ENCODE measurements at regions not wholly inside any gene's neighbourhood (a gene's known extent, or its start where the extent isn't known, plus 50 kb on each side); places are given as distances from the start of the nearest gene placed in this dataset.

DNA sequence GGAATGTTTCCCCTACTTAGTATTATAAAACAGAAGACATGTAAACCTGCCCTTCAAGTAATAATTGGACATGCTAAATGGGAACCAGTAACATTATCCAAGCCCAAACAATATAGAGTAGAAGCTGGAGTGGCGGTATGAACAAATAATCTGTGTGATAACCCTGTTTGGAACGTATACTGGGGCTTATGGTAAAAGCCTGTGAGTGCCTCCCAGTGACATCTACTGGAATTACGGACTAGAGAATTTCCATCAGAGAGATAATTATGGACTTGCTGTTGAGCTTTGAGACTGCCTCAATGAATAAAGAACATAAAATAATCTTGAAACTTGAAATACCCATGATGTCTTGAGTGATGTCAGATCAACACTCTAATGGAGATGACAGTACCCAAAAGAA lies 406.3 kb upstream of the GRIA3 start:
- ATAC-seq (no peak), DNase-seq (no peak)

DNA sequence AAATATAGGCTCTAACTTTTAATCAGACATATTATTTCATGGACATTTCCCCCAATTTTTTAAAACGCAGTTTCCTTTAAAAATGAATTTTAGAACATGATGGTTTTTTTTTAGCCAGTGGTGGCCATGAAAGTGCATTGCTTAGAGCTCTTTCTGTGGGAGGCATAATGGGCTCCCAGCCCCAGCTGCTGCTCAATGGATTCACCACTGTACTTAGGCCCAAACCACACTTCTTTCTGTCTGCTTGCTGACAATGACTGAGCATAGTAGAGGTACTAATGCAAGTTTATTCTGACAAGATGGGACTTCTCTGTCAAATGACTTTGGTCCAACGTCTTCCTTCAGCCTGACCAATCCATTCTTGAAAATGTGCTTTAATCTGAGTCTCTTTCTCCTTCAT lies 400.2 kb upstream of the GRIA3 start:
- no peak for ATAC-seq
- DNase-seq: no peak

DNA sequence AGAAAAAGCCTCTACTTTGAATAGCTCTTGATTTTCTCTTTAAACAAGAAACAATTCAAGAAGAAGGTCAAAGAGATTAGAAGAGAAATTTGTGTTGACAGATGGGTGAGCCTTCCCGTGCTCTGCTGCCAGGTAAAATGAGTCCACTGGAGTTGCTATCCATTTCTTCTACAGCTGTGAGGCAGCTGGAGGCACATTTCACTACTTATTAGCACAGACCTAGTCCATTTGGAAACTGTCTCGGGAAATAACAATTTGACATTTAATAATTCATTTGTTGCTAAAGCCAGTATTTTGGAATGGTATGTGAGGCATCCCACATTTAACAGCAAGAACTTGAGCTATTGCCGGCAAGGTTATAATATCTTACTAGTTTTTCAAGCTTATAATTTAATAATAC lies 396.8 kb upstream of the GRIA3 start:
- DNase-seq: no peak
- ATAC-seq: no peak

DNA sequence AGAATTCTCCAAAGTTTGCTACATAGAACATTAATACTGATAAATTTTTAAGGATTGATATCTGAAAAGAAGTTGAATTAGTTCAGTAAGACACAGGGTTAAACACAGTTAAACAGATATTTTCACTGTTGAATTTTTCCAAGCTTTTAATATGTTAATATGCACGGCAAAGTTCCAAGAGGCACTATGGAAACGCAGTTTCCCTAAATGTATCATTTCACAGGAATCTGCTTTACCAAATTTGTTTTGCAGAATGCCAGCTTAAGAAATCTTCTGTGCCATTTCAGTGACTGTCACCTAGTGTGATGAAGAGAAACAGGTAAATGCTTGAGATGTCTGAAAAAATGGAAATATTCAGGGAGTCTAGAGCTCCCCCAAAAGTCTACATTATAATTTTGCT lies 395.9 kb upstream of the GRIA3 start:
- DNase-seq (no peak), ATAC-seq (no peak)

DNA sequence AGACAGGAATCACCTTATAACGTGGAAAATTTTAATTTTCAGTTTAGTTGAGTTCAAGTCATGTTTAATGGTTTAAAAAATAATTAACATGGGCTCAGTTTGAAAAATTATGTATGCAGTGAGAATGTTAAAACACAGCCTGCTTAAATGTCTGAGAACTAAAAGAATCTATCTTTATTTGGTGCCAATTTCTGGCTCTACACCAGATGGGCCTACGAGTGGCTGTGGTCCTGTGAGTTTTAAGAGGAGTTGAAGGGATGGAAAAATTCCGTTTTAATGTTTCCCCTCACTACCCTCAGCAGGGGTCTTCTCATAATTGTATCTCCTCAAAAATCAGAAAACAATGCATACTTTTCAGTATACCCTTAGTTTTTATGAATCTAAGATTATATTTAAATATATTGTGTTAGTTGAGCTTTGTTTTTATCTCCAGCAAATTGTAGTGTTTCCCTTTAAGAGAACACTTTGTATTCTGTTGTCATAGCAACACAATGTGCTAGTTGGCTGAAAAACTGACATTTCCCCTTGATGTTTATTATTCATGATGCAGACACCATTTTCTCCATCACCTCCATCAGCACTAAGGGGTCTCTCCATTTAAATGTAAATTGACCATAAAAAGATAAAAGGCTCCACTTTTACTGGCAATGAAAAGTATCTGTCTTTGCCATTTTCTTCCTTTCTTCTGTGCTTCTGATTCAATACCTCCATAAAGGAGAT lies 393.5 kb upstream of the GRIA3 start:
- DNase-seq (no peak), ATAC-seq (no peak)

DNA sequence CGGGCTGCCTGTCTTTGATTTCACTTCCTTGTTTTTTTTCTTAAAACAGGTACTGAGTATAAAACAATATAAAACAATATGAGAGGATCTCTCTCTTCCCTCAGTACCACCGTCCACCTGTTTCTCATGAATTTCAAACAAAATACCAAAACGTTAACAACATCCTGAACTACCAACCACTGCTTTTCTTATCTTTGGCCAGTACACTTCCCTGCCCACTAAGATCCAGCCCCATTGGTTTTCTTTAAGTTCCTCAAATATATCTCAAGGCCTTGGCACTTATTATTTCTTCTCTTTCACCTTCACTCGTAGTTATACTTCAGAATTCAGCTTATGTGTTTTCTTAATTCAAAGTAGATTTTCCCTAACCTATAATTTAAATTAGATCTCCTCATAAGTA lies 370.2 kb upstream of the GRIA3 start:
- ATAC-seq (no peak), DNase-seq (no peak)

DNA sequence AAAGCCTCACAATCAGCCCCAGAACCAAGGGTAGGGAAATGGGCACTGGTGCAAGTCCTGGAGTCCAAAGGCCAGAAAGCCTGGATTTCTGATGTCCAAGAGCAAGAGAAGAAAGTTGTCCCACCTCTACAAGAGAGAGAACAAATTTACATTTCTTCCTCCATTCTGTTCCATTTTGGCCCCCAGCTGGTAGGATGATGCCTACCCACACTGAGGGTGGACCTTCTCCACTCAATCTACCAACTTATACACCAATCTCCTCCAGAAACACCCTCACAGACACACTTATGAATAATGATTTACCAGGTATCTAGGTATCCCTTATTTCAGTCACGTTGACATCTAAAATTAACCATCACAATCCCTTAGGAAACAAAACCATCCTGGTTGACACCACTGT lies 367.8 kb upstream of the GRIA3 start:
- DNase-seq (no peak), ATAC-seq (no peak)

DNA sequence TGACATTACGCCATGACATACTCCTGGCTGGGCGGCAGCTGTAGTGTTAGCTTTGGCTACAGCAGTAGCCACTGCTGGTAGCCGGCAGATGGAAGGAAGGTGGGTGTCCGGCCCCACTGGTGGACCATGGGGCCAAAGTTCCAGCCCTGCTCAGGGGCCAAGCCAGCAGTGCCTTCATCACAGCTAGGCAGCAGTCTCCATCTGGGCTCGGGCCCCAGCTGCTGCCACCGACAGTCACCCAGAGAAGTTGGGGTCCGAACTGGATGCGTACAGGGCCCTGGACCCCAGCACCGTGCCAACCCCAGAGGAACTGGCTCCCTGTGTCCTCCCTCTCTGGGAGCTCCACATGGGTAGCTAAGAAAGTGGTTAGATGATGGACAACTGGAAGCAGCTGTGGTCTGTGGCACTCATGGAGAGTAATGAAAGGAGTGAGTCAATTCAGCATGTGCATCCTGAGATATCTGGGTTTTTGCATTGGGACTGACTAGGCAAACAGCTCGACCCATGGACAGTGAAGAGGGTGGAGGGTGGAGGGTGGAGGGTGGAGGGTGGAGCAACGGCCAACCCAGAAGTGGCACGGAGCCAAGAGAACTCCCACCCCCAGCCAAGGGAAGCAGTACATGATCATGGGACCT lies 366.6 kb upstream of the GRIA3 start:
- ATAC-seq: no peak

DNA sequence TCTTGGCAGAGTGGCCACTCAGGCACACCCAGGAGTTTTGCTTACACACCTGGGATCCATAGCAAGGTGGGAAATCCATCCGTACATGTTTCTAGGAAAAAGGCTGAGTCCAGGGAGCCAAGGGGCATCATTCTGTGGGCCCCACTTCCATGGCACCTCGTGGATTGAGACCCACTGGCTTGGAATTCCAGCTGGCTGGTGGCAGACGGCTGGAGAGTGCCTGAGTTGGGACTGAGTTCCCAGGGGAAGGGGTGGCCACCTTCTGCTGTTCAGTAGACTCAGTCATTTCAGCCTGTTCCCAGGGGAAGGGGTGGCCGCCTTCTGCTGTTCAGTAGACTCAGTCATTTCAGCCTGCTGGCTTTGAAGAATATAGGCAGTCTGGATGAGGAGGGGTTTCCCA lies 366.0 kb upstream of the GRIA3 start:
- no peak for ATAC-seq
- DNase-seq: no peak

More for the DNA sequence above, 366.6 kb upstream of the GRIA3 start:
- DNase-seq: no peak

DNA sequence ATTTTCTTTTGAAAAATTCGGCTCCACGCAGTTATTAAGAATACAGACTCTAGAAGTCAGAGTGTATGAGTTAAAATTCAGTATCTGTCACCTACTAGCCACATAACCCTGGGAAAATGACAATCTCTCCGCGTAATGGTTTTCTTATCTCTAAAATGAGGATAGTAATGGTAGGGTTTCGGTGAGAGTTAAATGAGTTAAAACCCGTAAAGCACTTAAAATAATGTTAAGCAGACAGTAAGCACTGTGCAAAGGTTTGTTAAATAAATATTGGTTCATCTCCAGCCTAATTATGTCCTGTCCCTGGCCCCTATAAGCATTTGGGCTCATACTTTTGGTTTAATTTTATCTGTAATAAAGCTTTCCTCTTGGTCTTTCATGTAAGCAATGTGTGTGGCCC lies 350.8 kb upstream of the GRIA3 start:
- no peak for ATAC-seq
- DNase-seq: no peak

DNA sequence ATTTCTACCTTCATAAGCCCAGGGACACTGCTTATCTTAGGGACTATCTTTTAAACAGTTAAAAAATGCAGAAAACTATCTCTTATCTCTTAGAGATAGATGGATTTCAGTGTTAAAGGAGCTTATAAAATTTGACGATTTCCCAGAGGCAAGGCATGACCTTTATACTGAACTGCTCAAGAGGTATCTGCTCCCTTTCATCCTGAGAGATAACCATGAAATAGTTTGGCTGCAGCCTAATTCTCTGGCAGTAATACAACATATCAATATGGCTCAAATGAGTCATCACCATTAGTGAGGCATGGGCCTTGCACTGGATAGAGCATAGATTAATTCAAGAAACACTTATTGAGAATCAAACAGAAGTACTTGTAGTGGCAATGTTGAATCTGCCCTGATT lies 348.2 kb upstream of the GRIA3 start:
- ATAC-seq (no peak), DNase-seq (no peak)

DNA sequence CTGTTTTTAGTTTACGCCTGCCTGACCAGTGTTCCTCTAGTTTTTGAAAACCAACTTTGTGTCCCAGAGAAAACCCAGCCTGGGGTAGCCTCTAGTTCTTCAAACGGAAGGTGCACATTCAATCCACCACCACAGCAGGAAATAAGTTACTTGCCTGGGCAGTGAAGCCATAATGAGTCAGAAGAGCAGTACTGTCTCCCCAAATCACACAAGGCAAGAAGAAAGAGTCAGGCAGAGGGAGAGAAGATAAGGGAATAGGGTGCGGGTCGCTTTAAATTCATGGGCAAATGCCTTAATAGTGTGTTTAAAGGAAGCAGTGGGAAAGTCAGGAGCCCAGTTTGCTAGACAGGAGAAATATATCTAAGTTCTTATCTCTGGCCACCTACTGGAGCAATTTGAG lies 333.8 kb upstream of the GRIA3 start:
- ATAC-seq (no peak), DNase-seq (no peak)

DNA sequence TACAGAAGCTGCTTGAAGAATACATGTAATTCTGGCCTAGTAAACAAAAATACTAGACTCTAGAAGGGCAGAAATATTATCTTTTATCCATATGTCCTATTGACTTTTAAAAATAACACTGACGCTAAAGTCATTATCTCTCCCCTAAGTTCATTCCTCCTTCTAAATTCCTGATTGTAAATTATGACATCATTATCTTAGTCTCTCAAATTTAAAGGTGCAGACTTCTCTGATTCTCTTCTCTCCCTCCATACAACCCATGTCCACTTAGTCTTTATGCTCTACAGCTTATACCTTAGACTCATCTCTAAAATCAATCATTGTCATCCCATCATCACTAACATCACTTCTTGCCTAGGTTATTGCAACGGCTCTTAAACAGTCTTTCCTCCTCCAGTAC lies 327.9 kb upstream of the GRIA3 start:
- ATAC-seq (no peak), DNase-seq (no peak)

DNA sequence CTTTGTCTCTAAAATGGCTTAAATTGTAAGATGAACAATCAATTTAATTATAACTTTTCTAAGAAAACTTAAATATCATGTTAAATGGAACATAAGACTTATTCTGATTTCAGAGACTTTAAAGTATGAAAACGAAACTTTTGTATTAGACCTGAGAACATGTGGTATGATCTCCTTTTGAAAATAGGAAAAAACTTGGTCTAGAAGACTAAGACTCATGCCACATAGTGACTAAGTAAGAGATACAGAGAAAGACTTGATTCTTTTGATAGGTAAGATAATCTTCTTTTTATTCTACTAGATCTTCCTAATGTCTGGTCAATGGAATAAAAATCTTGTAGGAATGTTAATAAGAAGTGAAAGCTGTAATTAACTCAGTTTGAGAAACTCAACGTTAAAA lies 326.3 kb upstream of the GRIA3 start:
- ATAC-seq (no peak), DNase-seq (no peak)

DNA sequence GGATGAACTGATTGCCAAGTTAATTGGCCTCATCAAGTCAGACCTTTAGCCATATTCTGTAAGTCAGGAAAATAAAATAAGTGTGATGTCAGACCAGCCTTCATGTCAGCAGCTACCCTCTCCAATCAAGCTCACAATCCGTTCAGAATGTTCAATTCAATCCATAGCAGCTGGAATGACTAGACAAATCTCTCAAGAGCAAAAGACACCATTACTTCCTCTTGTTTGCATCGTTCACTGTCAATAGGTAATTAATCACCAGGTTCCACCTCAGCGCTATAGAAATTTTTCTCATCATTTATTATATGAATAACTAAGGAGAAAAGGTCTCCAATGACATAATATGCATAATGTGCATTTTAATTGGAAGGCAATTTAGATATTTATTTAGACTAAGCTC lies 321.0 kb upstream of the GRIA3 start:
- ATAC-seq: no peak
- no peak for DNase-seq

DNA sequence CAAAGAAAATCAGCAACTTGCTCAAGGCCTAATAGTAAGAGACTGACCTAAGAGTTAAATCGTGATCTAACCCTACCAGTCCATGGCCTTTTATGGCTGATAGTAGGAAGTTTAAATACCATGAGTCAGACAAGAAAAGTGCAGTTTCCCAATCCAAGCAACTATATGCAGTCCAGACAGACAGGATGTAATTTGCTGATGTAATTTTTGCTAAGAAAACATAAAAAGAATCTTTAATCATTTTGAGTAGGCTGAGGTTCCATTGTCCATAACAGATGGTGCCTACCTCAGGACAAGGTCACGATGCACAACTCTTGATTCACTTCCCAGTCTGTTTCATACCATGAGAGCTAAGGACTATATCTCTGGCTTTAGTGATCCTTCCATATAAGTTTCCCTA lies 317.5 kb upstream of the GRIA3 start:
- no peak for ATAC-seq

DNA sequence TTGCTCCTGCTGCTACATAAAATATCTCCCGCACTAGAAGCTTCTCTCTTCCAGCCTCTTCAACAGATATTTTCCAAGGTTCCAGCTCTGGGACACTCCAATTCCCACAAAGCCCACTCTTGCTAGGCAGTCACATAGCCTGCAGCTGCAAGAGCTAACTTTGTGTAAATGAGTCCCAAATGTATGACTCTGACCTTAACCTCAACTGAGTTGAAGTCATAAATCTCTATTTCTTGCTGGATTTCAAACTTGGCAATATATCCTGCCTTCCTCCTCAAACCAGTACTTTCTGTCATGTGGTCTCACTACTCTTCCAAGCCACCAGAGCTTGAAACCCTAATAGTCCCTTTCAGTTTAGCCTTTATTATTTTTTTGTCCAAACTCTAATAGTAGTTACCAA lies 315.4 kb upstream of the GRIA3 start:
- ATAC-seq (no peak), DNase-seq (no peak)

More for the DNA sequence above, 317.5 kb upstream of the GRIA3 start:
- DNase-seq: no peak

DNA sequence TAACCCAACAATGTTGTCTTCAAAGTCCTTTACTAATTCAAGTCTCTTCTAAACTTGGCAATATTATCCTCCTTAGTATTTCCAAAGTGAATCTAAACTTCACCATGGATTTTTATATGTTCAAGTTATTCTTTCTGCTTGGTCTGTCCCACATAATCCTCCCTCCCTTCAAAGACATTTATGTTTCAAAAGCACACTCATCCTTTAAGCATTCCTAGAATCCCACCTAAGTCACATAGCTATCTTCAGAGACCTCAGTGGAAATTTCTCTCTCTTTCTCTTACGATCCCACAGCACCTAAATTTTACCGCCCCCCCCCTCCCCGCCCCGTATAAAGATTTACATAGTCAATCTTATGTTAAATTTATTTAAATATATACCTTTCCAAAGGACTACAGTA lies 314.9 kb upstream of the GRIA3 start:
- ATAC-seq: no peak
- no peak for DNase-seq

DNA sequence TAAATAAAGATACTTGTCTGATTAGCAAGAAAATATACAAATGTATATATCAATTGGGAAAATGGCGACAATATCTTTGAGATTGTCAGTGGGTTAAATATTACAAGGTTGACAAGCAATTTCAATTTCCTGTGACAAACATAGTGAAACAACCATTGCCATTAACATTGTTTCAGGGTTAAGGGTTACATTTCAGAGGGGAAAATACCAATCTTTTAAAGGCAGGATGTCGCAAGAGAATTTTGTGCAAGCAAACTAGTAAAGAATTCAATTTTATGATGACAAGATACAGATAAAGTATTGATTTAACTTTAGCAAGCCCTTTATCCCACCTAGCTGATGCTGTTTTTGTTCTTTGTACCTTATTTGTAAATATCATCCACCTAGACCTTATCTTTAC lies 305.8 kb upstream of the GRIA3 start:
- DNase-seq (no peak), ATAC-seq (no peak)

DNA sequence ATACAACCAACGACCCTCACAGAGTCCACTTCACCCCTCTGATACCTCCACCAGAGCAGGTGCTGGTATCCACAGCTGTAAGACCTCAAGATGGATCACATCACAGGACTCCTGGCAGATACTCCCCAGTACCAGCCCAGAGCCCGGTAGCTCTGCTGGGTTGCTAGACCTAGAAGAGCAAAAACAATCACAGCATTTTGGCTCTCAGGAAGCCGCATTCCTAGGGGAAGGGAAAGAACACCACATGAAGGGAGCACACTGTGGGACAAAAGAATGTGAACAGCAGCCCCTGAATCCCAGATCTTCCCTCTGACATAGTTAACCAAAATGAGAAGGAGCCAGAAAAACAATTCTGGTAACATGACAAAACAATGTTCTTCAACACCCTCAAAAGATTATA lies 303.1 kb upstream of the GRIA3 start:
- DNase-seq: no peak
- no peak for ATAC-seq

DNA sequence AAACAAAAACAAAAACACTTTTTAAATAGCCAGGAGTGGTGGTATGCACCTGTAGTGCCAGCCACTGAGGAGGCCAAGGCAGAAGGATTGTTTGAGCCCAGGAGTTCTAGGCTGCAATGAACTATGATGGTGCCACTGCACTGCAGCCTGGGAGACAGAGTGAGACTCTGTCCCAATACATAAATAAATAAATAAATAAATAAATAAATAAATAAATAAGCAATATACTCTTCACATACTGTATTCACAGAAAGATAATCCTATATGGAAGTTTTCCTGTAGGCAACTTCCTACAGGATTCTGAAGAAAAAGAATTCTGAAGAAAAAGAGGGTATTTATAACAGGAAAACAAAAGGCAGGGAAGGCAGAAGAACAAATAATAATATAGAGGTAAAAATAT lies 293.3 kb upstream of the GRIA3 start:
- no peak for ATAC-seq
- DNase-seq: no peak

DNA sequence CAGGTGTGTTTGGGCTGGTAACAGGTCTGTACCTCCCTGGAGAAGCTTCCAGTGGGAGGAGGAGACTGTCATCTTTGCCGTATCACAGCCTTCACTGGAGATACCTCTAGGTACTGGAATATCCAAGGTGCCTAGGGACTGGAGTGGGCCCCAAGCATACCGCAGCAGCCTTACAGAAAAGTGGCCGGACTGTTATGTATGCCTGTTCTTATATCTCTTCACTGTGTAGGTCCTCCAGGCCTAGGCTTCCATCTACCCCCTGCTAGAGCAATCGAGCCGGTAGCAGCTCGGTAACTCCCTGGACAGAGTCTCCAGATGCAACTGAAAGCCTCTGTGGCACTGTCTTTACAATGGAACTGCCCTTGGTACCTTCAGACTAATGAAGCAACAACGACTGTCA lies 277.4 kb upstream of the GRIA3 start:
- DNase-seq: no peak
- ATAC-seq: no peak

DNA sequence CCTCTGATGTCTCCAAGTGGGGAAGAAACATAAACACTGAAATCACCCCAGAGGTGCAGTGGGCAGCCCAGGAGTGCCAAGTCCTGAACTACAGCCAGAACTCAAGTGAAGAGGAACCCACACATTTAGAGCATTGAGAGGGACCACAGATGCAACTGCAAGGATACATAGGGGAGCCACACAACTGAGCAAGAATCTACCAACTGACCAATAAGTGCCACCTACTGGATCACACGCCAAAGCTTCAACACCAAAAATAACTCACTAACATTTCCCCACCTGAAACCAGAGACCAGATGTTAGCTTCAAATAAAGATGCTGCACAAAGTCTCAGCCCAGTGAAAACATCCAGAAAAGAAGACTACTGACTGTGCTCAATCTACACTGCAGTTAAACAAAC lies 276.7 kb upstream of the GRIA3 start:
- ATAC-seq: no peak
- no peak for DNase-seq

DNA sequence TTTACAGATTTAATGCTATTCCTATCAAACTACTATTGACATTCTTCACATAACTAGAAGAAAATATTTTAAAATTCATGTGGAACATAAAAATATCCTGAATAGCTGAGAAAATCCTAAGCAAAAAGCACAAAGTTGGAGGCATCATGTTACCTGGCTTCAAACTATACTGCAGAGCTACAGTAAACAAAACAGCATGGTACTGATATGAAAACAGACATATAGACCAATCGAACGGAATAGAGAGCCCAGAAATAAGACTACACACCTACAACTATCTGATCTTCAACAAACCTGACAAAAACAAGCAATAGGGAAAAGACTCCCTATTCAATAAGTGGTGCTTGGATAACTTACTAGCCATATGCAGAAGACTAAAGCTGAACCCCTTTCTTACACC lies 273.4 kb upstream of the GRIA3 start:
- DNase-seq (no peak), ATAC-seq (no peak)

DNA sequence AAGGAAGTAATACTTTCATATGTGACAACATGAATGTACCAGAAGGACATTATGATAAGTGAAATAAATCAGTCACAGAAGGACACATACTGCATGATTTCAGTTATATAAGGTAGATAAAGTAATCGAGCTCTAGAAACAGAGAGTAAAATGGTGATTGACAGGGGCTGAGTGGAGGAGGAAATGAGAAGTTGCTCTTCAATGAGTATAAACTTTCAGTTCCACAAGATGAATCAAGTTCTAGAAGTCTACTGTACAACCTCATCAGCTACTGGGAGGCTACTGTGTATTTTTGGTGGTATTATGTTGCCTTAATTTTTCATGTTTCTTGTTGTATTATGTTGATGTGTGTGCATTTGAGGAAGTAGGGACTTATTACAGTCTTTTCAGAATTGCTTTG lies 270.9 kb upstream of the GRIA3 start:
- DNase-seq (no peak), ATAC-seq (no peak)

Measured in stimulated activated naive CD8-positive, alpha-beta T cell treated with anti-CD3 and anti-CD28 coated beads, Interleukin-15, Interleukin-2, amounts not matched to agents 100 U/mL and 50 U/mL, for 24 hours (primary cell).